ENCODE measurements at regions not wholly inside any gene's neighbourhood (a gene's known extent, or its start where the extent isn't known, plus 50 kb on each side); places are given as distances from the start of the nearest gene placed in this dataset.
A peak's percentile ranks its signal among the peaks of the same experiment; 100 is the strongest.
"Not testable (repeated sequence)": the region's sequence is repeated elsewhere in the genome, so short reads cannot be mapped to it uniquely, and the experiment has no call there.

DNA sequence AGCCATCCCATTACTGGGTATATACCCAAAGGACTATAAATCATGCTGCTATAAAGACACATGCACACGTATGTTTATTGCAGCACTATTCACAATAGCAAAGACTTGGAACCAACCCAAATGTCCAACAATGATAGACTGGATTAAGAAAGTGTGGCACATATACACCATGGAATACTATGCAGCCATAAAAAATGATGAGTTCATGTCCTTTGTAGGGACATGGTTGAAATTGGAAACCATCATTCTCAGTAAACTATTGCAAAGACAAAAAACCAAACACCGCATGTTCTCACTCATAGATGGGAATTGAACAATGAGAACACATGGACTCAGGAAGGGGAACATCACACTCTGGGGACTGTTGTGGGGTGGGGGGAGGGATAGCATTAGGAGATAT, 85.7 kb upstream of the PPP2R5C start:
- H3K27me3 ChIP-seq (ENCODE audit: control insufficient read depth, insufficient read depth, low read length); H3K4me3 ChIP-seq (ENCODE audit: low read depth, low read length); H3K9me3 ChIP-seq (ENCODE audit: control insufficient read depth, insufficient read depth, low read length); H3K9ac ChIP-seq (ENCODE audit: low read depth, low read length); H3K36me3 ChIP-seq (ENCODE audit: control insufficient read depth, insufficient read depth, low read length); H3K4me1 ChIP-seq (ENCODE audit: control insufficient read depth, insufficient read depth, low read length); H3K27ac ChIP-seq (ENCODE audit: low read depth, low read length): not testable (repeated sequence)

DNA sequence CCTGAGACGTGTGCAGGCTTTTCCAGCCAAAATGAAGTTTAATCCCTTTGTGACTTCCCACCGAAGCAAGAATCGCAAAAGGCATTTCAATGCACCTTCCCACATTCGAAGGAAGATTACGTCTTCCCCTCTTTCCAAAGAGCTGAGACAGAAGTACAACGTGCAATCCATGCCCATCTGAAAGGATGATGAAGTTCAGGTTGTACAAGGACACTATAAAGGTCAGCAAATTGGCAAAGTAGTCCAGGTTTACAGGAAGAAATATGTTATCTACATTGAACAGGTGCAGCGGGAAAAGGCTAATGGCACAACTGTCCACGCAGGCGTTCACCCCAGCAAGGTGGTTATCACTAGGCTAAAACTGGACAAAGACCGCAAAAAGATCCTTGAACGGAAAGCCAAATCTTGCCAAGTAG, 83.6 kb upstream of the PPP2R5C start:
- H3K4me1 ChIP-seq (ENCODE audit: control insufficient read depth, insufficient read depth, low read length); H3K9ac ChIP-seq (ENCODE audit: low read depth, low read length); H3K27ac ChIP-seq (ENCODE audit: low read depth, low read length); H3K4me3 ChIP-seq (ENCODE audit: low read depth, low read length); H3K27me3 ChIP-seq (ENCODE audit: control insufficient read depth, insufficient read depth, low read length); H3K36me3 ChIP-seq (ENCODE audit: control insufficient read depth, insufficient read depth, low read length); H3K9me3 ChIP-seq (ENCODE audit: control insufficient read depth, insufficient read depth, low read length): not testable (repeated sequence)

GRCh38 chr14:101681795-101682194, 79.7 kb upstream of the PPP2R5C start:
- no peak overlapping the region for H3K9ac ChIP-seq (ENCODE audit: low read depth, low read length)
- H3K4me3 ChIP-seq (ENCODE audit: low read depth, low read length), result no peak overlapping the region
- peaks cover 44% of the 10 kb centered on the region for H3K27me3 ChIP-seq (ENCODE audit: control insufficient read depth, insufficient read depth, low read length)
- no peak overlapping the region for H3K27ac ChIP-seq (ENCODE audit: low read depth, low read length)
- H3K9me3 ChIP-seq (ENCODE audit: control insufficient read depth, insufficient read depth, low read length), result no peaks in the 10 kb centered on the region
- H3K36me3 ChIP-seq (ENCODE audit: control insufficient read depth, insufficient read depth, low read length), result no peaks in the 10 kb centered on the region
- peaks cover 2% of the 10 kb centered on the region; the same call in 1 of the 2 replicates for H3K4me1 ChIP-seq (ENCODE audit: control insufficient read depth, insufficient read depth, low read length)

DNA sequence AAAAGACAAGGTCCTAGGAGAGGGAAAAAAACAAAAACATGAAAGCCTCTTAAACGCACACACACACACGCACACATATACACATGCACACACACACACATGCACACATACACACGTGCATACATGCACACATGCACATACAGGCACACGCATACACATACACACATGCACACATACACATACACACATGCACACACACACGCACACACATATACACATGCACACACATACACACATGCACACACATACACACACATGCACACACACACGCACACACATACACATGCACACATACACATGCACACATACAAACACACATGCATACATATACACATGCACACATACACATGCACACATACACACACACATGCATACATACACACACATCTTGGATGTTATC, 78.1 kb upstream of the PPP2R5C start:
- H3K9me3 ChIP-seq (ENCODE audit: control insufficient read depth, insufficient read depth, low read length), result no peaks in the 10 kb centered on the region
- no peak overlapping the region for H3K27ac ChIP-seq (ENCODE audit: low read depth, low read length)
- peaks cover 2% of the 10 kb centered on the region; the same call in 1 of the 2 replicates for H3K4me1 ChIP-seq (ENCODE audit: control insufficient read depth, insufficient read depth, low read length)
- H3K9ac ChIP-seq (ENCODE audit: low read depth, low read length), result no peak overlapping the region
- H3K27me3 ChIP-seq (ENCODE audit: control insufficient read depth, insufficient read depth, low read length), result peaks cover 58% of the 10 kb centered on the region
- H3K4me3 ChIP-seq (ENCODE audit: low read depth, low read length), result no peak overlapping the region
- H3K36me3 ChIP-seq (ENCODE audit: control insufficient read depth, insufficient read depth, low read length), result no peaks in the 10 kb centered on the region

DNA sequence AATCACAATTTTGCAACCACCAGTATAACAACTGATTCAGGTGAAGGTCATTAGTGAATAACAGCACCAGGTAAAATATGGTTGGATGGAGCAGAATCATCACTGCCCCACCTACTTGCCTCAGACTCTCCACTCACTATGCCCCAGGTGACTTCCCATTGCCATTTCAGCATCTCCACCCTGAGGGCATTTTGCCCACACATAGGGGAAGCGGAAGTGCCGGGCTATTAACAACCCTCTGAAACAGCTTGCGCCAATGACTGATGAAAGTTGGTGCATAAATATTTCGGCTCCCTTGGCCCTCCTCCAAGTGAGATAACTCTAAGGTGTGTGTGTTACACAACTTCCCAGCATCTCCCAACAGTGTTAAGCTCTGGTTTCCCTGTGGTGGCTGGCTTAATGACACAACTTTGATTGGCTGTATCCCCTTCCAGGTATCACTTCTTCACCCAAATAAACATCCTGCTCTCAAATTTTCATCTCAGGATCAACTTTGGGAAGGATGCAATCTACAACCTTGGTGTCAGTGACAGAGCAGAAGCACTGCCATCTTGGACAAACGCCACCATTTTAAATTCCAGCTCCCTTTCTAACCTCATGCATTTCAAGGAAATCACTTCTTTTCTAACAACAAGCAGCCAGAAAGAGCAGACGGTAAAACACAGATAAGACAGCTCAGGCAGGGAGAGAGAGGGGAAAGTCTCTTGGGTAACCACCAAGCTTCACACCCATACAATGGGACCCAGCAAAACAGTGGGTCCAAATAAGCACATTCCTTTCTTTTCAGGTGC, 73.6 kb upstream of the PPP2R5C start:
- H3K4me1 ChIP-seq (ENCODE audit: control insufficient read depth, insufficient read depth, low read length), result peaks cover 2% of the 10 kb centered on the region; the same call in 1 of the 2 replicates
- no peaks in the 10 kb centered on the region for H3K36me3 ChIP-seq (ENCODE audit: control insufficient read depth, insufficient read depth, low read length)
- peaks cover 59% of the 10 kb centered on the region for H3K27me3 ChIP-seq (ENCODE audit: control insufficient read depth, insufficient read depth, low read length)
- no peaks in the 10 kb centered on the region for H3K9me3 ChIP-seq (ENCODE audit: control insufficient read depth, insufficient read depth, low read length)
- H3K4me3 ChIP-seq (ENCODE audit: low read depth, low read length), result no peak overlapping the region
- no peak overlapping the region for H3K27ac ChIP-seq (ENCODE audit: low read depth, low read length)
- H3K9ac ChIP-seq (ENCODE audit: low read depth, low read length), result no peak overlapping the region

GRCh38 chr14:101689039-101689501, 72.4 kb upstream of the PPP2R5C start:
- Histone ChIP-seq H3K27ac (ENCODE audit: low read depth, low read length) (no peak overlapping the region), H3K9ac (ENCODE audit: low read depth, low read length) (no peak overlapping the region), H3K9me3 (ENCODE audit: control insufficient read depth, insufficient read depth, low read length) (no peaks in the 10 kb centered on the region), H3K36me3 (ENCODE audit: control insufficient read depth, insufficient read depth, low read length) (no peaks in the 10 kb centered on the region), H3K27me3 (ENCODE audit: control insufficient read depth, insufficient read depth, low read length) (peaks cover 48% of the 10 kb centered on the region), H3K4me3 (ENCODE audit: low read depth, low read length) (no peak overlapping the region), H3K4me1 (ENCODE audit: control insufficient read depth, insufficient read depth, low read length) (peaks cover 2% of the 10 kb centered on the region; the same call in 1 of the 2 replicates)

DNA sequence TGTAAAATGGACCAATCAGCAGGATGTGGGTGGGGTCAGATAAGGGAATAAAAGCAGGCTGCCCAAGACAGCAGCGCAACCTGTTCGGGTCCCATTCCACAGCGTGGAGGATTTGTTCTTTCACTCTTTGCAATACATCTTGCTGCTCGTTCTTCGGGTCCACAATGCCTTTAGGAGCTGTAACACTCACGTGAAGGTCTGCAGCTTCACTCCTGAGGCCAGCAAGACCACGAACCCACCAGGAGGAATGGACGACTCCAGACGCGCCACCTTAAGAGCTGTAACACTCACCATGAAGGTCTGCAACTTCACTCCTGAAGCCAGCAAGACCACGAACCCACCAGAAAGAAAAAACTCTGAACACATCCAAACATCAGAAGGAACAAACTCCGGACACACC, 71.5 kb upstream of the PPP2R5C start:
- not testable (repeated sequence) for H3K4me1 ChIP-seq (ENCODE audit: control insufficient read depth, insufficient read depth, low read length)

DNA sequence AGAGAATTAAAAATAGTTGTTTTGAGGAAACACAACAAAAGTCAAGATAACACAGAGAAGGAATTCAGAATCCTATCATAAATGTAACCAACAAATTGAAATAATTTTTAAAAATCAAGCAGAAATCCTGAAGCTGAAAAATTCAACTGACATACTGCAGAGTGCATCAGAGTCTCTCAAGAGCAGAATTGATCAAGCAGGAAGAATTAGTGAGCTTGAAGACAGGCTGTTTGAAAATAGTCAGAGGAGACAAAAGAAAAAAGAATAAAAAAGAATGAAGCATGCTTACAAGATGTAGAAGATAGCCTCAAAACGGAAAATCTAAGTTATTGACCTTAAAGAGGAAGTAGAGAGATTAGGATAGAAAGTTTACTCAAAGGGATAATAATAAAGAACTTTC, 65.8 kb upstream of the PPP2R5C start:
- H3K9me3 ChIP-seq (ENCODE audit: control insufficient read depth, insufficient read depth, low read length), result no peaks in the 10 kb centered on the region
- no peak overlapping the region for H3K9ac ChIP-seq (ENCODE audit: low read depth, low read length)
- no peaks in the 10 kb centered on the region for H3K36me3 ChIP-seq (ENCODE audit: control insufficient read depth, insufficient read depth, low read length)
- no peak overlapping the region for H3K4me3 ChIP-seq (ENCODE audit: low read depth, low read length)
- peaks cover 15% of the 10 kb centered on the region for H3K27me3 ChIP-seq (ENCODE audit: control insufficient read depth, insufficient read depth, low read length)
- H3K27ac ChIP-seq (ENCODE audit: low read depth, low read length), result no peak overlapping the region
- H3K4me1 ChIP-seq (ENCODE audit: control insufficient read depth, insufficient read depth, low read length), result no peaks in the 10 kb centered on the region

More for the DNA sequence above, 71.5 kb upstream of the PPP2R5C start:
- not testable (repeated sequence) for H3K27ac ChIP-seq (ENCODE audit: low read depth, low read length); H3K4me3 ChIP-seq (ENCODE audit: low read depth, low read length); H3K36me3 ChIP-seq (ENCODE audit: control insufficient read depth, insufficient read depth, low read length); H3K9ac ChIP-seq (ENCODE audit: low read depth, low read length); H3K9me3 ChIP-seq (ENCODE audit: control insufficient read depth, insufficient read depth, low read length)
- H3K27me3 ChIP-seq (ENCODE audit: control insufficient read depth, insufficient read depth, low read length), result peaks cover 46% of the 10 kb centered on the region

DNA sequence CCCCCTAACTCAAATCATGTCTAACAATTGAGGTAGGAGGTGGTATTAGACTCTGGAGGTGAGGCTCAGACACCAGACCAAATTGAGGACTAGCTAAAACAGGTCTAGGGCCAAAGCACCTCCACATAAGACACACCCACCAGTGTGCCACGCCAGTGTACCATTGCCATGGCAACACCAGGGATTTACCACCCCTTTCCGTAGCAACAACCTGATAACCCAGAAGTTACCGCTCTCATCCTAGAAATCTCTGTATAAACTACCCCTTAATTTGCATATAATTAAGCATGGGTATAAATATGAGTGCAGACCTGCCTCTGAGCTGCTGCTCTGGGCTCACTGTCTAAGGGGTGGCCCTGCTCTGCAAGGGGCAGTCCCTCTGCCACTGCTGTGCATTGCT, 57.4 kb upstream of the PPP2R5C start:
- Histone ChIP-seq H3K36me3 (ENCODE audit: control insufficient read depth, insufficient read depth, low read length) (no peaks in the 10 kb centered on the region), H3K9ac (ENCODE audit: low read depth, low read length) (no peak overlapping the region), H3K4me1 (ENCODE audit: control insufficient read depth, insufficient read depth, low read length) (peaks cover 13% of the 10 kb centered on the region; the same call in 1 of the 2 replicates), H3K9me3 (ENCODE audit: control insufficient read depth, insufficient read depth, low read length) (no peaks in the 10 kb centered on the region), H3K27ac (ENCODE audit: low read depth, low read length) (no peak overlapping the region), H3K27me3 (ENCODE audit: control insufficient read depth, insufficient read depth, low read length) (peaks cover 38% of the 10 kb centered on the region), H3K4me3 (ENCODE audit: low read depth, low read length) (no peak overlapping the region)

DNA sequence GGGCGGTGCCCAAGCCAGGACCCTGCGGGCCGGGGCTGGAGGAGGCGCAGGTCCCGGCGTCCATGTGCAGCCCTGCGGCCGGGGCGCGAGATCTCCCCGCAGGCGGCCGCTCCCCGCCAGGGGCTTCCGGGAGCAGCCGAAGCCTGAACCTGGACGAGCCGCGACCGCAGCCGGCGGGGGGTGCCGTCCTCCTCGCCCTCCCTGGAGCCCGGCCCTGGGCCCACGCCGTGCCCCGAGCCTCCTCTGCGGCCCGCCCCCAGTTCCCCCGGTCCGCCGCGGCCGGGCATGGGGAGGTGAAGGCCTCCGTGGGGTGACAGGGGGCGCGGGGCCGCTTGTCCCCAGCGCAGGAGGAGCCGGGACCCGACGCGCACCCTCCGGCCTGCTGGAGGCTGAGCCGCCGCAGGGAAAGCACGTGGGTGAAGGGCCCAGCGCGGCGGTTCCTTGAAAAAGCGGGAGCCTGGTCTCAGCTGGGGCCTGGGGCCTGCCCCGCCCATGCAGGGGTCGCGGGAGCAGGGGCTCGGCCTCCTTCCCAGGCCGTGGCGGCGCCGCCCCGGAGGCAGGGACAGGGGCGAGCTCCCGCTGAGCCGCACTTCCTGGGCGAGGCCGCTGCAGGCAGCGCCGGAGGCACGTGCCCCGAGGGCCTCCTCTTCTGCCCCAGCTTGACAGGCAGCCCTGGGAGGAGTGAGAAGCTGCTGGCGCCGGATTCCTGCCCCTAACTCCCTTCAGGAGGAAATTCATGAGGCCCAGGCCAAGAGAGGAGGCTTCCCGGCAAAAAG, 55.6 kb upstream of the PPP2R5C start:
- no peak overlapping the region for H3K9ac ChIP-seq (ENCODE audit: low read depth, low read length)
- no peaks in the 10 kb centered on the region for H3K36me3 ChIP-seq (ENCODE audit: control insufficient read depth, insufficient read depth, low read length)
- H3K4me1 ChIP-seq (ENCODE audit: control insufficient read depth, insufficient read depth, low read length), result peaks cover 13% of the 10 kb centered on the region; the same call in 1 of the 2 replicates
- H3K27me3 ChIP-seq (ENCODE audit: control insufficient read depth, insufficient read depth, low read length), result peaks cover 38% of the 10 kb centered on the region
- H3K27ac ChIP-seq (ENCODE audit: low read depth, low read length), result no peak overlapping the region
- H3K9me3 ChIP-seq (ENCODE audit: control insufficient read depth, insufficient read depth, low read length), result no peaks in the 10 kb centered on the region
- H3K4me3 ChIP-seq (ENCODE audit: low read depth, low read length), result peak overlapping the region; percentile 24; the same call in 1 of the 2 replicates

- H3K27ac ChIP-seq (ENCODE audit: low read depth, low read length), result no peak overlapping the region
- no peaks in the 10 kb centered on the region for H3K9me3 ChIP-seq (ENCODE audit: control insufficient read depth, insufficient read depth, low read length)
- no peak overlapping the region for H3K4me3 ChIP-seq (ENCODE audit: low read depth, low read length)
- no peaks in the 10 kb centered on the region for H3K36me3 ChIP-seq (ENCODE audit: control insufficient read depth, insufficient read depth, low read length)
- H3K4me1 ChIP-seq (ENCODE audit: control insufficient read depth, insufficient read depth, low read length), result peaks cover 13% of the 10 kb centered on the region; the same call in 1 of the 2 replicates
- H3K27me3 ChIP-seq (ENCODE audit: control insufficient read depth, insufficient read depth, low read length), result peaks cover 38% of the 10 kb centered on the region
- no peak overlapping the region for H3K9ac ChIP-seq (ENCODE audit: low read depth, low read length)
These were observed 54.9 kb upstream of the PPP2R5C start for GRCh38 chr14:101706509-101707067.
